GM21367 (cell line): ENCODE measurements at regions not wholly inside any gene's neighbourhood (a gene's known extent, or its start where the extent isn't known, plus 50 kb on each side); places are given as distances from the start of the nearest gene placed in this dataset.
"Not testable (repeated sequence)": the region's sequence is repeated elsewhere in the genome, so short reads cannot be mapped to it uniquely, and the experiment has no call there.

Experiments
- ATAC-seq: cut with Tn5 transposase; IDR thresholded peaks from one replicate; pipeline ENCODE4 v1.9.1; 2021; ENCODE audit not compliant: unreplicated experiment

DNA sequence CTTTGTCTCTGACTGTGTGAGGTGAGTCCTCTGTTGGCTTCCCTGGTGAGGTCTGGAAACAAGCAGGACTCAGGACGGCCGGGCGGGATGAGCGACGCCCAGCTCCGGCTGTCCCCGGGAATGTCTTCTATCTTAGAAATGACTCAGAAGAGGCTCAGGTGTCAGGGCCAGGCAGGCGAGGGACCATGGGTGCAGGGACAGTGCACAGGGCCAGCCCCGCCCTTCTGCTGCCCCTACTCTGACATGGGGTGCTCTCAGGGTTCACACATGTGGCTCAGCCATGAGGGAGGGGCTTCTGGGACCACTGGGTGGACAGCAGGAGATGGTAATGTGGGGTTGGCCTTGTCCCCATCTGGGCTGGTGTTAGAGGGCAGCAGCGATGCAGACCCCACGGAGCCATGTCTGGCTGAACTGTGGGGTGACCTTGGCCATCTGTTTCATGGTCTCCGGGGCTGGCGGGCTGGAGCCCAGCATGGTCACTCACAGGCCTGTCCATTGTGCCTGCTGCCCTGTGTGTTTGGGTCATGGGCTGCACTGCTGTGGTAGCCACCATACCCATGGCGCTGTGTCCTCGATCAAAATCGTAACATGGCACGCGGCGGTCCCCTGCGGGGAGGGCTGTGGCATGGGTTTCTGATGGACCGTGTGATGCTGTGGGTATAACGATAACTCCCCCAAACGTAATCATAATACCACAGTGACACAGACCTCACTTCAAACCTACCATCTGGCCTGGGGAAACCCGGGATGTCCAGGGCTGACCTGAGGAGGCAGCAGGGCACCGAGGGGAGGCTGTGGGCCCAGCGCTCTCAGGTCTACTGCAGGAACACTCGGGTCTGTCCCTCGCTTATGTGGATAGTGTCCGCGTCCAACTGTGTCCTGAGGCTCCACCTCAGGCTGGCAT is 368.8 kb downstream of the TMEM121 start:
- ATAC-seq: no peak

DNA sequence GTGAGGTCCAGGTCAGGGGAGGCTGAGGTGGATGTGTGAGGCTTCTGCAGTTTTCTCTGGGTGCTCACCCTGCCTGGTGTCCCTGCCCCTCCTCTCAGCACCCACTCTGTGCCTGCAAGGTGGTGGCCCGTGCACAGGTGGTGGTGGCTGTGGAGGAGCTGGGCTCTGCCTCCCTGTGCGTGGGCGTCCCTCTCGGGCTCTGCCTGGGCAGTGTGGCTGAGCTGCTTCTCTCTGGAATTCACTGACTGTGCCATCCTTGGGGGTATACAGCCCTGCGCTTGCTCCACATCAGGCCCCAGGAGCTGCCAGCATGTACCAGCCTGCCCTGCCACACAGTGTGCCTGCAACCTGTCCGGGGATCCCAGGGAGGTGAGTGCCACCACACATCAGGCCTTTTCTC is 369.8 kb downstream of the TMEM121 start:
- not testable (repeated sequence) for ATAC-seq

- ATAC-seq: not testable (repeated sequence)
These were observed 370.8 kb downstream of the TMEM121 start for GRCh38 chr14:105896961-105897724.

GRCh38 chr14:105897725-105898113 is 371.3 kb downstream of the TMEM121 start:
- ATAC-seq: no peak

GRCh38 chr14:105898482-105899010 is 372.2 kb downstream of the TMEM121 start:
- ATAC-seq: no peak

GRCh38 chr14:105899071-105899641 is 372.8 kb downstream of the TMEM121 start:
- ATAC-seq: no peak

DNA sequence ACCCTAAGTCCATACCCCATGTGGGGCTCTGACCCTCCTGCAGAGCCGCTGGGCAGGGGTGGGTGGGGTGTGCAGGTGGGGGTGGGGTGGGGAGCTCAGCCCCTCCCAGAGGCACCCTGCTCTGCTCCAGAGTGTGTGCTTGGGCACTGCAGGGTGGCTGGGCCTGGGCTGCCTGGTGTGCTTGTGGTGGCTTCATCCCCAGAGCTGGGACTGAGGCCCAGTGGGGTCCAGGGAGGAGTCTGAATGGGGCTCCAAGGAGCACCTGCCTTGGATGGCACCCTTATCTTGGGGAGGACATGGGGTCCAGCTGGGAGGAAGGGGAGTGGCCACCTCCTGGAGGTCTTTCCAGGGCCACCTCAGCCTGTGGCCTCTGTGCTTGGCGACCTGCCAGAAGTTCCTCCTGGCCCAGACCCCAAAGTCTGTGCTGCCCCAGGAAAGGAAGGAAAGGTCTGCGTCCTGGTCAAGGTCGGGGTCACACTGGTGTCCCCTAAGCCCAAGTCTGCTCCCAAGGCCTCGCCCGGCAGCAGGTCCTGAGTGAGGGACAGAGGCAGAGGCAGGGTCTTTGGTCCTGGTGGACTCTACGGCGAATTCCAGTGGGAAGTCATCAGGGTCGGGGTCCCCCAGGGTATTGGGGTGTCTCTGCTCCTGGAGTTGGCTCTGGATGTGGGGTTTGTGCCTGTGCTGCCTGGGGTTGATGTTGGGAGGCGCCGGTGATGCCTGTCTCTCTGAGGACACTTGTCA is 373.4 kb downstream of the TMEM121 start:
- no peak for ATAC-seq

DNA sequence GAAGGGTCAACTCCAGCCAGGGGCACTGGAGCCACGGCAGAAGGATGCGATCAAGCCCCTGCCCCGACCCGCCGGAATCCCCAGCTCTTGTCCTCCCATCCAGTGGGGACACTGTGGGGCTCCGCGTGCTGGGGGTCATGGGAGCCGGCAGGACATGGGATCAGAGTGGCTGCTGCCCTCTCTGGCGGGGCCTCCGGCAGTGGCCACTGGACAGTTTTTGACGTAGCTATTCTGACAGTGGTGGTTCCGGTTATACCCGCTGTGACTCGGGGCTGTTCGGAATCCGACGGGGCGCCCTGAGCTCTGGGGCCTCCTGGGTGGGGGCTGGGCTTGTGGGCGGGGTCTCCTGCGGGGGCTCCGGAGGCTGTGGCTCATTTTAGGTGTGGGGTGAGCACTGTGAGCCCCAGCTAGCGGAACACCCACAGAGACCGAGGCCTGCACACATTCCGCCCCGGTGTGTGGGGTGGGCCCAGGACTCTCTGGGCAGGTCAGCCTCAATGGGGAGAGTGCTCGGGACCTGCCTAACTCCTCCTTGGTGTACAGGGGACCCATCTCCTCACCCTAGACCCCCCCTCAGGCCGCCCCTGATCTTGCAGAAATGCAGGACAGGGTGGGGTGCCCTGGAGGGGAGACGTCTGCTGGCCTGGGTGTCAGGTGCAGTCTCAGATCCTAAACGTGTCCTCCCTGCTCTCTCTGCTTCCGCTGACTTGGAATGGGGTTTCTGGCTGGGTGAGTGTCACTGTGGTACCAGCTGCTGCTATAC is 374.2 kb downstream of the TMEM121 start:
- ATAC-seq: no peak

- no peak for ATAC-seq
These were observed 374.8 kb downstream of the TMEM121 start for GRCh38 chr14:105901226-105901625.

DNA sequence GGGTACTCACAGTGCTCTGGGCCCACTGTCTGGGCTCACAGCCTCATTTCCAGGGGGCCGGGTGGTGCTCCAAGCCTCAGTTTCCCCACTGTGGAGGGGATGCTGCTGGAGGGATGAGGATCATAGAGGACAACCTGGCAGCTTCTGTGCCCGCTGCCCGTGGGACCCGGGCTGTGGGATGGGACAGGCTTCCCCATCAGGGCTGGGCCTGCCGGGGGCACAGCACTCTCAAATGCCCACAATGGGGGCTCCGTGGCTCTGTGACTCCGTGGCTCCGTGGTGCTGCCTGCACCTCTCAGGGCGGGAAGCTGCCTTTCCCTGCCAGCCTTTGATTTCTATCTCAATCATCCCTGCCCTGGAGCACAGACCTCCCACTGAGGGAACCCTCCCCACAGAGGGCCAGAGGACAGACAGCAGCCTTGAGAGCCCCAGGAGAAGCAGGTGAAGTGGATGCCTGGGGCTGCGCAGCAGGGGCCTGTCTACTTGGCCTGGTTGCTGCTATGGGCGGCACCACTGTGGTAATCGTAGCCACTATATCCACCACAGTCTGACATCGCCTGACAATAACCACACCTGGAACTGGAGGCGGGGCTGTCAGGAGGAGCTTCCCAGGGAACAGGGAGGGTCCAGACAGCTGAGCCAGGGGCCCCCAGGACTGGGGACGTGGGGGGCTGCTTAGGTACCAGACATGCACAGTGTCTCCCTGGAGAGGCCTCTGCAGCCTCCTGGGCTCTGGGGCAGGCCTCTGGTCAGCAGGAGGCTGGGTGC is 375.9 kb downstream of the TMEM121 start:
- ATAC-seq: no peak

DNA sequence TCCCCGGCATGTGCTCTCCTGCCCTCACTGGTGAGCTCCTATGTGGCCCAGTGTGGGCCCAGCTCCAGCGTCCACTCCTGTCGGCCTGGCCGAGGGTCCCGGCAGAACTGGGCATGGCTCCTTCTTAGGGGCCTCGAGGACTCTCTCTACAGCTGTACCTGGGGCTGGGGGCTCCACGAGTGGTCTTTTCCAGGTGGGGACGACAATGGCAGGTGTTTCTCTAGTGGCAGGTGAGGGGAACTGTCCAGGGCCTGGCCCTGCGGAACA is 376.4 kb downstream of the TMEM121 start:
- not testable (repeated sequence) for ATAC-seq

GRCh38 chr14:105903971-105904370 is 377.6 kb downstream of the TMEM121 start:
- no peak for ATAC-seq

GRCh38 chr14:105904379-105904778 is 378.0 kb downstream of the TMEM121 start:
- no peak for ATAC-seq

- no peak for ATAC-seq
These were observed 379.1 kb downstream of the TMEM121 start for GRCh38 chr14:105905456-105905855.

- no peak for ATAC-seq
These were observed 380.9 kb downstream of the TMEM121 start for GRCh38 chr14:105907276-105907675.

GRCh38 chr14:105908006-105908405 is 381.6 kb downstream of the TMEM121 start:
- ATAC-seq: no peak

- ATAC-seq: no peak
These were observed 382.1 kb downstream of the TMEM121 start for GRCh38 chr14:105908481-105908911.

GRCh38 chr14:105909046-105909827 is 382.9 kb downstream of the TMEM121 start:
- ATAC-seq: no peak

DNA sequence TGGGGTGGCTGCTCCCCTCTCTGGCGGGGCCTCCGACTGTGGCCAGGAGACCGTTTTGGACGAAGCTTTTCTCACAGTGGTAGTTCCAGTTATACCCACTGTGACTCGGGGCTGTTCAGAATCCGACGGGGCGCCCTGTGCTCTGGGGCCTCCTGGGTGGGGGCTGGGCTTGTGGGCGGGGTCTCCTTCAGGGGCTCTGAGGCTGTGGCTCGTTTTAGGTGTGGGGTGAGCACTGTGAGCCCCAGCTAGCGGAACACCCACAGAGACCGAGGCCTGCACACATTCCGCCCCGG is 383.4 kb downstream of the TMEM121 start:
- not testable (repeated sequence) for ATAC-seq
